Trophoblast cell (in vitro differentiated cells and primary cell): ENCODE measurements at regions not wholly inside any gene's neighbourhood (a gene's known extent, or its start where the extent isn't known, plus 50 kb on each side); places are given as distances from the start of the nearest gene placed in this dataset.

Experiments
- DNase-seq, 2 donors: peaks; one replicate each; pipeline ENCODE4 v3.0.0-alpha.2; 2016
- H2AFZ ChIP-seq: 2 replicates; pipeline ENCODE4 v1.6.1; 2013; ENCODE audit warnings: low read length, moderate library complexity, mild to moderate bottlenecking; ENCODE audit not compliant: insufficient read depth, poor library complexity
- H2AK5ac ChIP-seq: 2 replicates; pipeline ENCODE4 v1.6.1; 2013; ENCODE audit warnings: mild to moderate bottlenecking, low read length
- H2BK120ac ChIP-seq: 2 replicates; pipeline ENCODE4 v1.6.1; 2013; ENCODE audit warnings: low read length, mild to moderate bottlenecking, moderate library complexity; ENCODE audit not compliant: insufficient read depth, poor library complexity
- H2BK12ac ChIP-seq: 2 replicates; pipeline ENCODE4 v1.6.1; 2013; ENCODE audit warnings: mild to moderate bottlenecking, low read length, moderate library complexity
- H2BK5ac ChIP-seq: 2 replicates; pipeline ENCODE4 v1.6.1; 2013; ENCODE audit warnings: low read length, low read depth, moderate library complexity, mild to moderate bottlenecking; ENCODE audit not compliant: poor library complexity
- H3K14ac ChIP-seq: 2 replicates; pipeline ENCODE4 v1.6.1; 2013; ENCODE audit warnings: mild to moderate bottlenecking, low read length
- H3K18ac ChIP-seq: 2 replicates; pipeline ENCODE4 v1.6.1; 2013; ENCODE audit warnings: mild to moderate bottlenecking, low read length
- H3K23ac ChIP-seq: 2 replicates; pipeline ENCODE4 v1.6.1; 2013; ENCODE audit warnings: low read length
- H3K27ac ChIP-seq: 2 replicates; pipeline ENCODE4 v1.5.1; 2013; ENCODE audit warnings: low read depth, mild to moderate bottlenecking, inconsistent platforms, low read length, moderate library complexity
- H3K27me3 ChIP-seq: 2 replicates; pipeline ENCODE4 v1.6.1; 2013; ENCODE audit warnings: inconsistent platforms, mild to moderate bottlenecking, low read length, moderate library complexity; ENCODE audit not compliant: insufficient read depth
- H3K36me3 ChIP-seq, 2 experiments: 1 replicate in 1 of 2; 2 replicates in 1 of 2; pipeline ENCODE4 v1.6.1; 2013; ENCODE audit warnings: low read length in 2 of 2, mild to moderate bottlenecking in 2 of 2, moderate library complexity in 1 of 2; ENCODE audit not compliant: insufficient read depth in 2 of 2, control insufficient read depth in 1 of 2
- H3K4ac ChIP-seq: 2 replicates; pipeline ENCODE4 v1.6.1; 2013; ENCODE audit warnings: low read depth, mild to moderate bottlenecking, low read length, moderate library complexity
- H3K4me1 ChIP-seq, 2 experiments: 1 replicate in 1 of 2; 2 replicates in 1 of 2; pipeline ENCODE4 v1.6.1; 2013; ENCODE audit warnings: low read length in 2 of 2, mild to moderate bottlenecking in 2 of 2, moderate library complexity in 1 of 2; ENCODE audit not compliant: insufficient read depth in 2 of 2, control insufficient read depth in 1 of 2
- H3K4me2 ChIP-seq: 2 replicates; pipeline ENCODE4 v1.6.1; 2013; ENCODE audit warnings: inconsistent platforms, mild to moderate bottlenecking, low read length, moderate library complexity
- H3K4me3 ChIP-seq: 2 replicates; pipeline ENCODE4 v1.5.1; 2013; ENCODE audit warnings: mild to moderate bottlenecking, low read depth, low read length, inconsistent platforms
- H3K79me1 ChIP-seq: one replicate; pipeline ENCODE4 v1.6.1; 2013; ENCODE audit warnings: low read length
- H3K79me2 ChIP-seq: 2 replicates; pipeline ENCODE4 v1.6.1; 2013; ENCODE audit warnings: low read length, mild to moderate bottlenecking; ENCODE audit not compliant: control insufficient read depth, insufficient read depth, poor library complexity
- H3K9ac ChIP-seq: 2 replicates; pipeline ENCODE4 v1.6.1; 2013; ENCODE audit warnings: mild to moderate bottlenecking, low read length
- H3K9me3 ChIP-seq: 2 replicates; pipeline ENCODE4 v1.6.1; 2013; ENCODE audit warnings: low read depth, mild to moderate bottlenecking, control low read depth, inconsistent platforms, low read length; ENCODE audit not compliant: insufficient read depth
- H4K12ac ChIP-seq: 2 replicates; pipeline ENCODE4 v1.6.1; 2013; ENCODE audit warnings: low read depth, mild to moderate bottlenecking, low read length, moderate library complexity
- H4K8ac ChIP-seq: 2 replicates; pipeline ENCODE4 v1.6.1; 2013; ENCODE audit warnings: low read depth, mild to moderate bottlenecking, low read length, moderate library complexity
- H4K91ac ChIP-seq: one replicate; pipeline ENCODE4 v1.6.1; 2013; ENCODE audit warnings: low read depth, mild to moderate bottlenecking, low read length, moderate library complexity
- WGBS: extraction: QIAGEN DNeasy Blood & Tissue Kit; methylation state at CpG from one replicate; pipeline ENCODE4 v1.1.7; 2013; ENCODE audit warnings: missing lambda C conversion rate; ENCODE audit not compliant: insufficient read length, insufficient coverage; ENCODE audit errors: extremely low coverage; 5-methylcytosine and 5-hydroxymethylcytosine counted together

- Histone ChIP-seq H3K9me3 (no peaks in the 10 kb centered on the region), H4K12ac (no peak overlapping the region), H3K79me1 (no peaks in the 10 kb centered on the region), H3K79me2 (no peaks in the 10 kb centered on the region), H3K18ac (no peak overlapping the region), H3K4me2 (no peak overlapping the region), H2AFZ (no peak overlapping the region), H3K9ac (no peak overlapping the region), H2BK5ac (no peak overlapping the region), H3K4ac (no peak overlapping the region), H2AK5ac (no peak overlapping the region), H3K23ac (no peak overlapping the region), H4K8ac (no peak overlapping the region), H3K14ac (no peak overlapping the region), H2BK120ac (no peak overlapping the region), H3K36me3 (no peaks in the 10 kb centered on the region), H4K91ac (no peak overlapping the region), H2BK12ac (no peak overlapping the region), H3K4me1 (no peaks in the 10 kb centered on the region), H3K27ac (no peak overlapping the region), H3K4me3 (no peak overlapping the region), H3K27me3 (no peaks in the 10 kb centered on the region)
- no peak for DNase-seq
- WGBS, result no CpG with 5 or more reads among the region's 2 CpGs
Observed at GRCh38 chr2:212708355-212708754, 169.8 kb upstream of the ERBB4 start.

- H3K4ac ChIP-seq, result no peak overlapping the region
- no peak overlapping the region for H4K91ac ChIP-seq
- H3K4me1 ChIP-seq, result no peaks in the 10 kb centered on the region
- no peak overlapping the region for H3K9ac ChIP-seq
- H3K18ac ChIP-seq, result no peak overlapping the region
- no peak overlapping the region for H3K14ac ChIP-seq
- no peaks in the 10 kb centered on the region for H3K27me3 ChIP-seq
- WGBS, result no CpG with 5 or more reads among the region's 1 CpG
- H2AK5ac ChIP-seq, result no peak overlapping the region
- no peaks in the 10 kb centered on the region for H3K9me3 ChIP-seq
- H3K79me1 ChIP-seq, result no peaks in the 10 kb centered on the region
- H2BK5ac ChIP-seq, result no peak overlapping the region
- no peak overlapping the region for H2BK120ac ChIP-seq
- H4K8ac ChIP-seq, result no peak overlapping the region
- H3K4me2 ChIP-seq, result no peak overlapping the region
- H2BK12ac ChIP-seq, result no peak overlapping the region
- H3K27ac ChIP-seq, result no peak overlapping the region
- no peak overlapping the region for H2AFZ ChIP-seq
- H3K23ac ChIP-seq, result no peak overlapping the region
- no peak overlapping the region for H3K4me3 ChIP-seq
- no peaks in the 10 kb centered on the region for H3K79me2 ChIP-seq
- DNase-seq, result peak in 1 of 2 donors; percentile 53
- no peaks in the 10 kb centered on the region for H3K36me3 ChIP-seq
- no peak overlapping the region for H4K12ac ChIP-seq
Observed at GRCh38 chr2:212695426-212695825, 156.8 kb upstream of the ERBB4 start.

GRCh38 chr2:212694398-212694797 lies 155.8 kb upstream of the ERBB4 start:
- Histone ChIP-seq H4K91ac (no peak overlapping the region), H3K14ac (no peak overlapping the region), H3K27ac (no peak overlapping the region), H3K36me3 (no peaks in the 10 kb centered on the region), H3K18ac (no peak overlapping the region), H4K8ac (no peak overlapping the region), H3K4me1 (no peaks in the 10 kb centered on the region), H2AK5ac (no peak overlapping the region), H3K4me2 (no peak overlapping the region), H2AFZ (no peak overlapping the region), H3K27me3 (no peaks in the 10 kb centered on the region), H4K12ac (no peak overlapping the region), H3K4me3 (no peak overlapping the region), H2BK5ac (no peak overlapping the region), H3K9ac (no peak overlapping the region), H2BK12ac (no peak overlapping the region), H3K9me3 (no peaks in the 10 kb centered on the region), H3K79me1 (no peaks in the 10 kb centered on the region), H3K79me2 (no peaks in the 10 kb centered on the region), H3K23ac (no peak overlapping the region), H3K4ac (no peak overlapping the region), H2BK120ac (no peak overlapping the region)
- no peak for DNase-seq
- WGBS, result no CpG with 5 or more reads among the region's 3 CpGs

- Histone ChIP-seq H4K12ac (no peak overlapping the region), H3K18ac (no peak overlapping the region), H2AFZ (no peak overlapping the region), H3K79me2 (no peaks in the 10 kb centered on the region), H3K4ac (no peak overlapping the region), H3K4me3 (no peak overlapping the region), H3K36me3 (no peaks in the 10 kb centered on the region), H2BK120ac (no peak overlapping the region), H3K27me3 (no peaks in the 10 kb centered on the region), H4K91ac (no peak overlapping the region), H4K8ac (no peak overlapping the region), H2AK5ac (no peak overlapping the region), H2BK5ac (no peak overlapping the region), H3K4me2 (no peak overlapping the region), H3K9me3 (no peaks in the 10 kb centered on the region), H3K14ac (no peak overlapping the region), H2BK12ac (no peak overlapping the region), H3K9ac (no peak overlapping the region), H3K23ac (no peak overlapping the region), H3K79me1 (no peaks in the 10 kb centered on the region), H3K27ac (no peak overlapping the region), H3K4me1 (no peaks in the 10 kb centered on the region)
- DNase-seq, result no peak
- WGBS, result no CpG with 5 or more reads among the region's 3 CpGs
Observed at GRCh38 chr2:212692466-212692865, 153.9 kb upstream of the ERBB4 start.
